ENCODE measurements at regions not wholly inside any gene's neighbourhood (a gene's known extent, or its start where the extent isn't known, plus 50 kb on each side); places are given as distances from the start of the nearest gene placed in this dataset.
"Not testable (repeated sequence)": the region's sequence is repeated elsewhere in the genome, so short reads cannot be mapped to it uniquely, and the experiment has no call there.

DNA sequence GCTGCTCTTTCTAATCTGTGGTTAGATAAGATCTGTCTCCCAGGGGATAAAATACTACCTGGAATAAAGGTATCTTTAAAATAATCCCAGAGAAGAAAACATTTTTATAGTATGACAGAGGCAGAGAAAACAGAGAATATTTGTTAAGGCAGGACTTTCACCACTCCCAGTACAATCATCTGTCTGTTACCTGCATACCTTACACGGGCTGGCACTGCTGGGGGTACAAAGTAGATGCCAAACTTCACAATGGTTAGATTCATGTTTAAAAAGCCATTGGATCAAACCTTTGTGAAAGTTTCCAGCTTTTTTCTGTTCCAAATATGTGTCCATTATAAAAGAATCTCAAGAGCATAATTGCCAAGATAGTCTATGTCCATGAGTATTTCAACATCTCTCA lies 273.6 kb upstream of the BTG1 start:
- no peaks in the 10 kb centered on the region for H3K9me3 ChIP-seq (ENCODE audit: control insufficient read depth, insufficient read depth, low read length)
- H3K4me1 ChIP-seq (ENCODE audit: control insufficient read depth, insufficient read depth, low read length): peaks cover 5% of the 10 kb centered on the region
- no peak overlapping the region for H3K9ac ChIP-seq (ENCODE audit: low read depth, low read length)
- no peaks in the 10 kb centered on the region for H3K27me3 ChIP-seq (ENCODE audit: control insufficient read depth, insufficient read depth, low read length)
- no peaks in the 10 kb centered on the region for H3K36me3 ChIP-seq (ENCODE audit: control insufficient read depth, insufficient read depth, low read length)
- H3K4me3 ChIP-seq (ENCODE audit: low read depth, low read length): no peak overlapping the region

DNA sequence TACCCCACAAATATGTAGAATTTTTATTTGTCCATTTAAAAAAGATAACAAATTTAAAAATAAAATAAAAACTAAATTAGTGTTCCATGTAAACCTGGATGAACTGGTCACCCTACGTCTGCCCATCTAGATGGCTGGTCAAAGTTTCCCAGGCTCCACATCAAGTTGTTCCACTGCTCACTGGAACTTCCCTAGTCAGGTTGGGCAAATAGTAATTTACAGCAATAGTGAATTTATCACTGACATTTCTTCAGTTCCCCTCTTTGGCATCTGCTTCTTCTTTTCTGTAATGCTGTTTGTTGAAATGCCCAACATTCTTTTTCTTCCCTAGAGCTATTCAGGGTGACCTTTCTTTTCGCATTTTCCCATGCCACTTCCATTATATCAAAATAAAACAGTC lies 272.7 kb upstream of the BTG1 start:
- H3K9ac ChIP-seq (ENCODE audit: low read depth, low read length): no peak overlapping the region
- H3K27me3 ChIP-seq (ENCODE audit: control insufficient read depth, insufficient read depth, low read length): no peaks in the 10 kb centered on the region
- no peaks in the 10 kb centered on the region for H3K4me1 ChIP-seq (ENCODE audit: control insufficient read depth, insufficient read depth, low read length)
- no peak overlapping the region for H3K4me3 ChIP-seq (ENCODE audit: low read depth, low read length)
- no peaks in the 10 kb centered on the region for H3K9me3 ChIP-seq (ENCODE audit: control insufficient read depth, insufficient read depth, low read length)
- H3K36me3 ChIP-seq (ENCODE audit: control insufficient read depth, insufficient read depth, low read length): no peaks in the 10 kb centered on the region

DNA sequence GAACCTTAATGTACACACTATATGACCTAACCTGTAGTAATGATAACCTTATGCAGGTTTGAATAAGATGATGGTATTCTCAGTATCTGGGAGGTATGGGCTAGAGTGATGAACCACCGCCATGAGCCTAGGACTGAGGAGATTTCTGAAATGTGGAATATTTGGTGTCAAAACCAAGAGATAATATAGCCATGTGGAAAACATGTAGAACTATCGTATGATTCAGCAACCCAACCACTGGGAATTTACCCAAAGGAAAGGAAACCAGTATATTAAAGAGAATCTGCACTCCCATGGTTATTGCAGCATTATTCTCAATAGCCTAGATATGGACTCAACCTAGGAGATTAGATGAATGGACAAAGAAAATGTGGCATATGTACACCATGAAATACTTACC lies 271.7 kb upstream of the BTG1 start:
- Histone ChIP-seq H3K4me3 (ENCODE audit: low read depth, low read length) (no peak overlapping the region), H3K9ac (ENCODE audit: low read depth, low read length) (no peak overlapping the region), H3K27me3 (ENCODE audit: control insufficient read depth, insufficient read depth, low read length) (no peaks in the 10 kb centered on the region), H3K9me3 (ENCODE audit: control insufficient read depth, insufficient read depth, low read length) (no peaks in the 10 kb centered on the region), H3K4me1 (ENCODE audit: control insufficient read depth, insufficient read depth, low read length) (no peaks in the 10 kb centered on the region), H3K36me3 (ENCODE audit: control insufficient read depth, insufficient read depth, low read length) (no peaks in the 10 kb centered on the region)

DNA sequence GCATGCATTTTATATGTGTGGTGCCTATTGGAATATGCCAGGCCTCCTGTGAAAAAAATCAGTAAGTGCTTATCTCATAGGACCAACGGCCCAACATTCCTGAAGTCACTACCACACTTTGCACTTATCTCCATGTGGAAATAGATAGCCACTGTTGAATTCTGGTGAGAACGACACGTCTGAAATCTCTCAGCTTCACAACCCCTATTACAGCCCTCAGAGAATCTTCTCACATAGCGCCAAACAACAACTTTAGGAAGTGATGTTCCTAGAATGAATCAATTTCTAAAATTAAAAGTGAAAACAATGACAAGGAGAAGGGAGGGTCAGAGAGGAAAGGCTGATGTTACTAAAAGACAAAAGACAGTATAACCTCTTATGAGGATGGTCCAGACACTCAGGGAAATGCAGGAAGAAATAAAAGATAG lies 270.8 kb upstream of the BTG1 start:
- Histone ChIP-seq H3K4me1 (ENCODE audit: control insufficient read depth, insufficient read depth, low read length) (no peaks in the 10 kb centered on the region), H3K27me3 (ENCODE audit: control insufficient read depth, insufficient read depth, low read length) (no peaks in the 10 kb centered on the region)

DNA sequence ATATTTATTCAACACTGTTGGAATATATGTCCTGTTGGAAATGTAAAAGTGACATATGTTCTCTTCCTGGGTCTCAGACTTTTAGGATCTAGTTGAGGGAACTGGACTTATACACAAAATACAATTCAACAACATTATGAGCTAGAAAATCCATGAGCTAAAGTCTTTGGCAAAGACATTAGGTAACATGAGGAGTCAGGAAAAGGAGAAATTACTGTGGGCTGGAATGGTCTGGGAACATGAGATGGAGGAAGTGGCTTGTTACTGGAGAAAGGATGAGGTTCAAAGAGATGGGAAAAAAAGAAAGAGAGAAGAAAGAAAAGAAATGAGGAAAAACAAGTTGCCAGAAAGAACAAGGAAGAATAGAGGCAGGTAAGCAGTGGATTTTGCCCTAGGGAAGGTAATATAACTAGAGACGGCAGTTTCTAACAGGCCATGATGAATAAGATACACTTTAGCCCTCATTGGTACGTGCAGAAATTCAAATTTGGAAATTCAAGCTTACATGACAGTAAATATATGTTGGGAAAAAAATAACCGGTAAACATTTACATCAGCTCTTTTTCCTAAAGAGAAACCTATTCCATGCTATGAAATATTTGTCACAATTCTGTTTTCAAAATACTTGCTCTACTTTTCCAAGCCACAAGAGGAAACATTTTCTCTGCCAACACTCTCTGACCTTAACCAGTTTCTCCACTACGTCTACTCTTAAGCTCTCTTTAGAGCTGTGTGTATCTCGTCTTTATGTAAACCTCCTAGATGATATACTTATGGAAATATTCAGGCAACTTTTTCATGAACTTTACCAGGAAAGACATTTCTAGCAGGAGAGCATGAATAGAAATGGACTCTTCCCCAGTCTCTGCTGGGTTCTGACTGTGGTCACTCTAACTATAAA lies 268.8 kb upstream of the BTG1 start:
- no peak overlapping the region for H3K4me3 ChIP-seq (ENCODE audit: low read depth, low read length)
- no peak overlapping the region for H3K9ac ChIP-seq (ENCODE audit: low read depth, low read length)
- H3K27me3 ChIP-seq (ENCODE audit: control insufficient read depth, insufficient read depth, low read length): no peaks in the 10 kb centered on the region
- no peaks in the 10 kb centered on the region for H3K36me3 ChIP-seq (ENCODE audit: control insufficient read depth, insufficient read depth, low read length)
- no peaks in the 10 kb centered on the region for H3K9me3 ChIP-seq (ENCODE audit: control insufficient read depth, insufficient read depth, low read length)
- no peaks in the 10 kb centered on the region for H3K4me1 ChIP-seq (ENCODE audit: control insufficient read depth, insufficient read depth, low read length)

More for the DNA sequence above, 270.8 kb upstream of the BTG1 start:
- Histone ChIP-seq H3K36me3 (ENCODE audit: control insufficient read depth, insufficient read depth, low read length) (no peaks in the 10 kb centered on the region), H3K4me3 (ENCODE audit: low read depth, low read length) (no peak overlapping the region), H3K9me3 (ENCODE audit: control insufficient read depth, insufficient read depth, low read length) (no peaks in the 10 kb centered on the region), H3K9ac (ENCODE audit: low read depth, low read length) (no peak overlapping the region)

DNA sequence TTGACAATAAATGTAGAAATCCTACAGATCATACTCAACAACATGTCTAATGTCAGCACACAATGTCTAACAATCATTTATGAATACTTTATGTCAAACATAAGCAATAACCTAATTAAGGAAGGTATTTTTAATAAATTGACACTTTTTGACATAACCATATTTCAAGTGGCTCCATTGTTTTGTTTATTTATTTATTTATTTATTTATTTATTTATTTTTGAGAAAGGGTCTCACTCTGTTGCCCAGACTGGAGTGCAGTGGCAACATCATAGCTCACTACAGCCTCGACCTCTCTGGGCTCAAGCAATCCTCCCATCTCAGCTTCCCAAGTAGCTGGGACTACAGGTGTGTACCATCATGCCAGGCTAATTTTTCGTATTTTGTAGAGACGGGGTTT lies 267.6 kb upstream of the BTG1 start:
- no peak overlapping the region for H3K9ac ChIP-seq (ENCODE audit: low read depth, low read length)
- H3K36me3 ChIP-seq (ENCODE audit: control insufficient read depth, insufficient read depth, low read length): no peaks in the 10 kb centered on the region
- no peaks in the 10 kb centered on the region for H3K9me3 ChIP-seq (ENCODE audit: control insufficient read depth, insufficient read depth, low read length)
- H3K4me3 ChIP-seq (ENCODE audit: low read depth, low read length): no peak overlapping the region
- no peaks in the 10 kb centered on the region for H3K27me3 ChIP-seq (ENCODE audit: control insufficient read depth, insufficient read depth, low read length)
- no peaks in the 10 kb centered on the region for H3K4me1 ChIP-seq (ENCODE audit: control insufficient read depth, insufficient read depth, low read length)

DNA sequence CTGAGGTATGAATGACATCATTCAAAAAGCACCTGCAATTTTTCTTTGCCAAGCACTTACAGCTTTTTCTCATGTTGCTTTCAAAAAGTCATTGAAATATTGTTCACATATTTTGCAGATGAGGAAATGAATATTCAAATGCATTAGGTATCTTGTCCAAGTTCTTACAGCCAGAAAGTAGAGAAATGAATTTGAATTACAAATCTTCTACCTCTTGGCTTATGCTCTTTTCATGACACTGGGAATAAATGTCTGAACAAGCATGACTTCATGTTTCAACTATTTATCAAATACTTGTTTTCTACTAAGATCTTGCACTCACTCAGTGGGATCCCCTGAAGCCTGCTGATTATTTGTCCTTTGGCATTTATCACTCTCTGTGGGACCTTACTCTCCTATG lies 267.2 kb upstream of the BTG1 start:
- no peaks in the 10 kb centered on the region for H3K27me3 ChIP-seq (ENCODE audit: control insufficient read depth, insufficient read depth, low read length)
- H3K4me3 ChIP-seq (ENCODE audit: low read depth, low read length): no peak overlapping the region
- no peaks in the 10 kb centered on the region for H3K4me1 ChIP-seq (ENCODE audit: control insufficient read depth, insufficient read depth, low read length)
- no peaks in the 10 kb centered on the region for H3K36me3 ChIP-seq (ENCODE audit: control insufficient read depth, insufficient read depth, low read length)
- H3K9me3 ChIP-seq (ENCODE audit: control insufficient read depth, insufficient read depth, low read length): no peaks in the 10 kb centered on the region
- H3K9ac ChIP-seq (ENCODE audit: low read depth, low read length): no peak overlapping the region

DNA sequence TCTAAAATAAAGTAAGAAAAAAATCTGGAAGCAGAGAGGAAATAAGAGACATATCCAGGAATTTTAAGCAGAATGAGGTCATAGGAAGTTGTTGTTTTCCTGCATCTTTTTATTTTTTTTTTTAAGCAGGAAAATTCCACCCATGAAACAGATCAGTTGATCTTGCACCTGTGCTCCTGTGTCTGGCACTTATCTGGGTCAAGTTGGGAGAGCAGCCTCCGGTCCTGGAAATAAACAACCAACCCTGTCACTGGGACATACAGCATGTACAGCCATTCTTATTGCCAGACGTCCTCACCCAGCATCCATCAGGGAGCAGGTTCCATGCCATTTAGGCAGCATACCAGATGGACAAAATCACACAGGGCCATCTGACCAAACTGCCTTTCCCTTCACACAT lies 266.0 kb upstream of the BTG1 start:
- Histone ChIP-seq H3K9me3 (ENCODE audit: control insufficient read depth, insufficient read depth, low read length) (no peaks in the 10 kb centered on the region), H3K4me1 (ENCODE audit: control insufficient read depth, insufficient read depth, low read length) (no peaks in the 10 kb centered on the region), H3K27me3 (ENCODE audit: control insufficient read depth, insufficient read depth, low read length) (no peaks in the 10 kb centered on the region), H3K36me3 (ENCODE audit: control insufficient read depth, insufficient read depth, low read length) (no peaks in the 10 kb centered on the region), H3K4me3 (ENCODE audit: low read depth, low read length) (no peak overlapping the region), H3K9ac (ENCODE audit: low read depth, low read length) (no peak overlapping the region)

DNA sequence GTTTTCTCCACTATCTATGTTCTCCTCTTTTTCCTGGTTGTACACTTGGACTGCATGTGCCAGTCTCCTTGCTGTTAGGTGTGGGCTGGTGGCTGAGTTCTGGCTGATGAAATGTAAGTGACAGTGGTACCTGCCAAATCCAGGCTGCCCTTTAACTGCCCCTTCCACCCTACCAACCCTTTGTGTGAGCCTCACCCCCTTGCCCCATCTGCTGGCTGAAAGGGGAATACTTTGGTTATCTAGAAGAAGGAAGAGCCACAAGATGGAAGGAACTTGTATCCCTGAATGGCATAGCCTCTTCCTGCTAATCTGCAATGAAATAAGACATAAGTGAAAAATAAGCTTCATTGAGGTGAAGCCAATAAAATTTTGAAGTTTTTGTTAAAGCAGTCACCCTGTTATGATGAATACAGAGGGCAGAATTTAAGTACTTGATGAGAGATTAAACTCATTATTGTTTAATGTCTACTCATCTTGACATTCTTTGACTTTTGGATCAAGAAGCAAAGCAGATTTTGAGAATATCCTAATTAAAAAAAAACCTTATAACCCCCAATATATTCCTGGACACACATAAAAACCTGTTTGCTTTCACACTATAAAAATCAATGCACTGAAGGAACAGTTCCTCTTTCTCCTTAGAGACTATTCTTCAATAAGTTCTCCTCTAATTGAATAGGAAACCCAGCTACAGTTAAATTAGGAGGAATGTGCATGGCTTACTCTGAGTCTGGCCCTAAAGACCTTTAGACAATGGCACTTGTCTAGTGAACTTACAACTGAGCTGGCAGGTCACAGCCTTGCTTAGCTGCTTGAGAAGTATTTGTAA lies 262.6 kb upstream of the BTG1 start:
- H3K9ac ChIP-seq (ENCODE audit: low read depth, low read length): no peak overlapping the region

DNA sequence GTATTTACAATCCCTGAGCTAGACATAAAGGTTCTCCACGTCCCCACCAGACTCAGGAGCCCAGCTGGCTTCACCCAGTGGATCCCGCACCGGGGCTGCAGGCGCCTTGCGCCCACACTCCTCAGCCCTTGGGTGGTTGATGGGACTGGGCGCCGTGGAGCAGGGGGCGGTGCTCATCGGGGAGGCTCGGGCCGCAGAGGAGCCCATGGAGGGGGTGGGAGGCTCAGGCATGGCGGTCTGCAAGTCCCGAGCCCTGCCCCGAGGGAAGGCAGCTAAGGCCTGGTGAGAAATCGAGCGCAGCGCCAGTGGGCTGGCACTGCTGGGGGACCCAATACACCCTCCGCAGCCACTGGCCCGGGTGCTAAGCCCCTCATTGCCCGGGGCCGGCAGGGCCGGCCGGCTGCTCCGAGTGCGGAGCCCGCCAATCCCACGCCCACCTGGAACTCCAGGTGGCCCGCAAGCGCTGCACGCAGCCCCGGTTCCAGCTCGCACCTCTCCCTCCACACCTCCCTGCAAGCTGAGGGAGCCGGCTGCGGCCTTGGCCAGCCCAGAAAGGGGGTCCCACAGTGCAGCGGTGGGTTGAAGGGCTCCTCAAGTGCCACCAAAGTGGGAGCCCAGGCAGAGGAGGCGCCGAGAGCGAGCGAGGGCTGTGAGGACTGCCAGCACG lies 260.9 kb upstream of the BTG1 start:
- H3K36me3 ChIP-seq (ENCODE audit: control insufficient read depth, insufficient read depth, low read length); H3K27me3 ChIP-seq (ENCODE audit: control insufficient read depth, insufficient read depth, low read length); H3K4me1 ChIP-seq (ENCODE audit: control insufficient read depth, insufficient read depth, low read length): not testable (repeated sequence)

More for the DNA sequence above, 262.6 kb upstream of the BTG1 start:
- no peaks in the 10 kb centered on the region for H3K27me3 ChIP-seq (ENCODE audit: control insufficient read depth, insufficient read depth, low read length)
- no peaks in the 10 kb centered on the region for H3K36me3 ChIP-seq (ENCODE audit: control insufficient read depth, insufficient read depth, low read length)
- no peaks in the 10 kb centered on the region for H3K9me3 ChIP-seq (ENCODE audit: control insufficient read depth, insufficient read depth, low read length)
- no peaks in the 10 kb centered on the region for H3K4me1 ChIP-seq (ENCODE audit: control insufficient read depth, insufficient read depth, low read length)
- no peak overlapping the region for H3K4me3 ChIP-seq (ENCODE audit: low read depth, low read length)

DNA sequence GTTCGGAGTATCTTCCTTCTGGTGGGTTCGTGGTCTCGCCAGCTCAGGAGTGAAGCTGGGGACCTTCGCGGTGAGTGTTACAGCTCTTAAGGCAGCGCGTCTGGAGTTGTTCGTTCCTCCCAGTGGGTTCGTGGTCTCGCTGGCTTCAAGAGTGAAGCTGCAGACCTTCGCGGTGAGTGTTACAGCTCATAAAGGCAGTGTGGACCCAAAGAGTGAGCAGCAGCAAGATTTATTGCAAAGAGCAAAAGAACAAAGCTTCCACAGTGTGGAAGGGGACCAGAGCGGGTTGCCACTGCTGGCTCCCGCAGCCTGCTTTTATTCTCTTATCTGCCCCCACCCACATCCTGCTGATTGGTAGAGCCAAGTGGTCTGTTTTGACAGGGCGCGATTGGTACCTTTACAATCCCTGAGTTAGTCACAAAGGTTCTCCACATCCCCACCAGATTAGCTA lies 260.2 kb upstream of the BTG1 start:
- H3K9me3 ChIP-seq (ENCODE audit: control insufficient read depth, insufficient read depth, low read length); H3K4me1 ChIP-seq (ENCODE audit: control insufficient read depth, insufficient read depth, low read length); H3K4me3 ChIP-seq (ENCODE audit: low read depth, low read length); H3K9ac ChIP-seq (ENCODE audit: low read depth, low read length); H3K27me3 ChIP-seq (ENCODE audit: control insufficient read depth, insufficient read depth, low read length); H3K36me3 ChIP-seq (ENCODE audit: control insufficient read depth, insufficient read depth, low read length): not testable (repeated sequence)

More for the DNA sequence above, 260.9 kb upstream of the BTG1 start:
- not testable (repeated sequence) for H3K9me3 ChIP-seq (ENCODE audit: control insufficient read depth, insufficient read depth, low read length); H3K4me3 ChIP-seq (ENCODE audit: low read depth, low read length); H3K9ac ChIP-seq (ENCODE audit: low read depth, low read length)
